Neural cell (in vitro differentiated cells): ENCODE measurements at regions not wholly inside any gene's neighbourhood (a gene's known extent, or its start where the extent isn't known, plus 50 kb on each side); places are given as distances from the start of the nearest gene placed in this dataset.

Experiments
- H2AFZ ChIP-seq: fragments of 200-600, 300-800 bp; sonication (generic), shearing (Covaris generic); 2 replicates; pipeline ENCODE4 v1.6.0; 2014; ENCODE audit warnings: low read depth, mild to moderate bottlenecking, antibody characterized with exemption, low read length, moderate library complexity
- H3F3A ChIP-seq: fragments of 200-600 bp; shearing (Covaris generic); 2 replicates; pipeline ENCODE4 v1.6.1; 2016; ENCODE audit warnings: mild to moderate bottlenecking, moderate library complexity, mixed read lengths, antibody characterized with exemption, low read length; ENCODE audit not compliant: insufficient read depth, poor library complexity, severe bottlenecking
- H3K27ac ChIP-seq: fragments of 200-600, 300-800 bp; sonication (generic), shearing (Covaris generic); 2 replicates; pipeline ENCODE4 v1.5.1; 2014; ENCODE audit warnings: mild to moderate bottlenecking, low read length, moderate library complexity
- H3K27me3 ChIP-seq: fragments of 300-800, 200-600 bp; sonication (generic), shearing (Covaris generic); 2 replicates; pipeline ENCODE4 v1.6.0; 2014; ENCODE audit warnings: mild to moderate bottlenecking, low read depth, low read length, moderate library complexity; ENCODE audit not compliant: insufficient read depth
- H3K36me3 ChIP-seq: fragments of 300-800, 200-600 bp; sonication (generic), shearing (Covaris generic); 2 replicates; pipeline ENCODE4 v1.5.1; 2014; ENCODE audit warnings: mild to moderate bottlenecking, antibody characterized with exemption, low read length, moderate library complexity; ENCODE audit not compliant: insufficient read depth
- H3K4me2 ChIP-seq: fragments of 300-800, 200-600 bp; sonication (generic), shearing (Covaris generic); 2 replicates; pipeline ENCODE4 v1.6.0; 2014; ENCODE audit warnings: mild to moderate bottlenecking, low read length
- H3K4me3 ChIP-seq: fragments of 300-800, 200-600 bp; sonication (generic), shearing (Covaris generic); 2 replicates; pipeline ENCODE4 v1.5.1; 2014; ENCODE audit warnings: mild to moderate bottlenecking, low read length, moderate library complexity
- H3K79me2 ChIP-seq: fragments of 200-600 bp; shearing (Covaris generic); replicated peaks from 2 replicates; pipeline ENCODE4 v1.6.0; 2014; ENCODE audit warnings: mild to moderate bottlenecking, low read length, moderate library complexity; ENCODE audit not compliant: insufficient read depth
- H3K9ac ChIP-seq: fragments of 300-800, 200-600 bp; sonication (generic), shearing (Covaris generic); 2 replicates; pipeline ENCODE4 v1.6.1; 2016; ENCODE audit warnings: mild to moderate bottlenecking, low read length, mixed read lengths
- H3K9me2 ChIP-seq: fragments of 200-600 bp; shearing (Covaris generic); 2 replicates; pipeline ENCODE4 v1.6.1; 2016; ENCODE audit warnings: mild to moderate bottlenecking, low read length, mixed read lengths; ENCODE audit not compliant: insufficient read depth
- H3K9me3 ChIP-seq: fragments of 200-600, 300-800 bp; sonication (generic), shearing (Covaris generic); 2 replicates; pipeline ENCODE4 v1.6.1; 2016; ENCODE audit warnings: mild to moderate bottlenecking, mixed run types, low read length, moderate library complexity, mixed read lengths
- H4K20me1 ChIP-seq: fragments of 200-600 bp; shearing (Covaris generic); 2 replicates; pipeline ENCODE4 v1.6.1; 2016; ENCODE audit warnings: mild to moderate bottlenecking, mixed run types; ENCODE audit not compliant: insufficient read depth
- CTCF ChIP-seq: fragments of 450-650 bp; IDR thresholded peaks from 2 replicates; pipeline ENCODE4 v1.5.1; 2014; ENCODE audit warnings: antibody characterized with exemption, mild to moderate bottlenecking, moderate library complexity; ENCODE audit not compliant: poor library complexity, severe bottlenecking
- EP300 ChIP-seq: fragments of 450-650 bp; conservative IDR thresholded peaks from 2 replicates; pipeline ENCODE4 v1.6.1; 2014; ENCODE audit warnings: antibody characterized with exemption, mild to moderate bottlenecking, moderate library complexity; ENCODE audit not compliant: poor library complexity, severe bottlenecking
- EZH2 ChIP-seq: fragments of 200-600, 300-800 bp; shearing (Covaris generic), sonication (generic); IDR thresholded peaks from 2 replicates; pipeline ENCODE4 v1.6.1; 2014; ENCODE audit warnings: antibody characterized with exemption, low read length, borderline replicate concordance, mild to moderate bottlenecking; ENCODE audit not compliant: insufficient read depth, poor library complexity, severe bottlenecking
- MXI1 ChIP-seq: fragments of 450-650 bp; conservative IDR thresholded peaks from 2 replicates; pipeline ENCODE4 v1.6.1; 2014; ENCODE audit warnings: antibody characterized with exemption, mild to moderate bottlenecking; ENCODE audit not compliant: poor library complexity, severe bottlenecking
- POLR2AphosphoS5 ChIP-seq: IDR thresholded peaks from 2 replicates; pipeline ENCODE4 v1.6.1; 2012
- RAD21 ChIP-seq: fragments of 450-650 bp; conservative IDR thresholded peaks from 2 replicates; pipeline ENCODE4 v1.6.1; 2014; ENCODE audit warnings: antibody characterized with exemption, mild to moderate bottlenecking, moderate library complexity
- SMC3 ChIP-seq: fragments of 450-650 bp; conservative IDR thresholded peaks from 2 replicates; pipeline ENCODE4 v1.6.1; 2014; ENCODE audit warnings: antibody characterized with exemption, mild to moderate bottlenecking, moderate library complexity; ENCODE audit not compliant: poor library complexity
- TAF1 ChIP-seq: IDR thresholded peaks from 2 replicates; pipeline ENCODE4 v1.6.1; 2012; ENCODE audit warnings: low read depth
- TF ChIP-seq, protein P1 (sequence below): IDR thresholded peaks from 2 replicates; pipeline ENCODE4 v1.6.1; 2012; ENCODE audit warnings: borderline replicate concordance

GRCh38 chr10:118439824-118440223, 97.7 kb upstream of the FAM204A start:
- Histone ChIP-seq H3F3A (no peaks in the 10 kb centered on the region), H3K4me2 (no peak overlapping the region), H3K36me3 (no peaks in the 10 kb centered on the region), H4K20me1 (no peaks in the 10 kb centered on the region), H3K27ac (no peak overlapping the region), H3K9ac (no peak overlapping the region), H3K9me3 (no peaks in the 10 kb centered on the region), H3K4me3 (no peak overlapping the region), H2AFZ (no peak overlapping the region), H3K9me2 (no peaks in the 10 kb centered on the region), H3K79me2 (no peaks in the 10 kb centered on the region), H3K27me3 (no peaks in the 10 kb centered on the region)
- TF ChIP-seq POLR2AphosphoS5, result no peak
- TF ChIP-seq MXI1, result no peak
- TF ChIP-seq CTCF, result no peak
- no peak for TF ChIP-seq EZH2
- TF ChIP-seq, protein P1, sequence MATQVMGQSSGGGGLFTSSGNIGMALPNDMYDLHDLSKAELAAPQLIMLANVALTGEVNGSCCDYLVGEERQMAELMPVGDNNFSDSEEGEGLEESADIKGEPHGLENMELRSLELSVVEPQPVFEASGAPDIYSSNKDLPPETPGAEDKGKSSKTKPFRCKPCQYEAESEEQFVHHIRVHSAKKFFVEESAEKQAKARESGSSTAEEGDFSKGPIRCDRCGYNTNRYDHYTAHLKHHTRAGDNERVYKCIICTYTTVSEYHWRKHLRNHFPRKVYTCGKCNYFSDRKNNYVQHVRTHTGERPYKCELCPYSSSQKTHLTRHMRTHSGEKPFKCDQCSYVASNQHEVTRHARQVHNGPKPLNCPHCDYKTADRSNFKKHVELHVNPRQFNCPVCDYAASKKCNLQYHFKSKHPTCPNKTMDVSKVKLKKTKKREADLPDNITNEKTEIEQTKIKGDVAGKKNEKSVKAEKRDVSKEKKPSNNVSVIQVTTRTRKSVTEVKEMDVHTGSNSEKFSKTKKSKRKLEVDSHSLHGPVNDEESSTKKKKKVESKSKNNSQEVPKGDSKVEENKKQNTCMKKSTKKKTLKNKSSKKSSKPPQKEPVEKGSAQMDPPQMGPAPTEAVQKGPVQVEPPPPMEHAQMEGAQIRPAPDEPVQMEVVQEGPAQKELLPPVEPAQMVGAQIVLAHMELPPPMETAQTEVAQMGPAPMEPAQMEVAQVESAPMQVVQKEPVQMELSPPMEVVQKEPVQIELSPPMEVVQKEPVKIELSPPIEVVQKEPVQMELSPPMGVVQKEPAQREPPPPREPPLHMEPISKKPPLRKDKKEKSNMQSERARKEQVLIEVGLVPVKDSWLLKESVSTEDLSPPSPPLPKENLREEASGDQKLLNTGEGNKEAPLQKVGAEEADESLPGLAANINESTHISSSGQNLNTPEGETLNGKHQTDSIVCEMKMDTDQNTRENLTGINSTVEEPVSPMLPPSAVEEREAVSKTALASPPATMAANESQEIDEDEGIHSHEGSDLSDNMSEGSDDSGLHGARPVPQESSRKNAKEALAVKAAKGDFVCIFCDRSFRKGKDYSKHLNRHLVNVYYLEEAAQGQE, result no peak
- TF ChIP-seq EP300, result no peak
- TF ChIP-seq TAF1, result no peak
- TF ChIP-seq SMC3, result no peak
- no peak for TF ChIP-seq RAD21

DNA sequence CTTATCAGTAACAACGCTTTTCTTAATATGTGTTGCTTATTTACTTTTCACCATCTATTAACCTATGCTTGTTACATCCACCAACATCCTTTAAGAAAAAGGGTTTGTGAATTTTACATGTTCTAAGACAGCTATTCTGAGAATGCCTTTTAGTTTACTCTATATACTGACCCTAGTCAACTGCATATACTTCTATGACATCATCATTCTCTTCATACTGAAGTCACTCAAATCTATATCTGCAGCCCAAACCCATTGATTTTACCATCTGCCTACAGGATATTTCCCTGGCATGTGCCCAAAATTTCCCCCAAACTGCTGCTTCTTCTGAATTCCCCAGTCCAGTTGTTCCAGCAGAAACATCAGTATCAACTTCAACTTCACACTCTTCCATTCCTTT, 94.6 kb upstream of the FAM204A start:
- H3K27me3 ChIP-seq, result no peaks in the 10 kb centered on the region
- H3F3A ChIP-seq, result no peaks in the 10 kb centered on the region
- no peak overlapping the region for H3K9ac ChIP-seq
- no peak overlapping the region for H3K4me3 ChIP-seq
- H3K9me2 ChIP-seq, result no peaks in the 10 kb centered on the region
- no peaks in the 10 kb centered on the region for H3K36me3 ChIP-seq
- H3K9me3 ChIP-seq, result no peaks in the 10 kb centered on the region
- no peak overlapping the region for H3K4me2 ChIP-seq
- no peaks in the 10 kb centered on the region for H4K20me1 ChIP-seq
- TF ChIP-seq EP300 (no peak), POLR2AphosphoS5 (no peak), EZH2 (no peak), MXI1 (no peak), SMC3 (no peak), RAD21 (no peak), CTCF (no peak), TAF1 (no peak)
- TF ChIP-seq, protein P1, result no peak
- H3K79me2 ChIP-seq, result no peaks in the 10 kb centered on the region
- no peak overlapping the region for H2AFZ ChIP-seq
- no peak overlapping the region for H3K27ac ChIP-seq
